NCI-H2227 (cell line): ENCODE measurements at regions not wholly inside any gene's neighbourhood (a gene's known extent, or its start where the extent isn't known, plus 50 kb on each side); places are given as distances from the start of the nearest gene placed in this dataset.
"Not testable (repeated sequence)": the region's sequence is repeated elsewhere in the genome, so short reads cannot be mapped to it uniquely, and the experiment has no call there.

Source experiments
- DNase-seq: peaks from one replicate; lab custom pipeline; 2025; ENCODE audit not compliant: unreplicated experiment; lab: John Stamatoyannopoulos, UW

GRCh38 chr12:92062539-92063493, 82.8 kb downstream of the BTG1 start:
- no peak for DNase-seq

- no peak for DNase-seq
These were observed 84.6 kb downstream of the BTG1 start for GRCh38 chr12:92061061-92061460.

- no peak for DNase-seq
These were observed 85.7 kb downstream of the BTG1 start for GRCh38 chr12:92059960-92060359.

- no peak for DNase-seq
These were observed 87.0 kb downstream of the BTG1 start for GRCh38 chr12:92058664-92059063.

- DNase-seq, result not testable (repeated sequence)
These were observed 88.9 kb downstream of the BTG1 start for GRCh38 chr12:92056756-92057155.

GRCh38 chr12:92056290-92056689, 89.4 kb downstream of the BTG1 start:
- no peak for DNase-seq

- DNase-seq, result no peak
These were observed 89.8 kb downstream of the BTG1 start for GRCh38 chr12:92055877-92056276.

GRCh38 chr12:92051441-92051840, 94.2 kb downstream of the BTG1 start:
- DNase-seq, result no peak

- DNase-seq, result no peak
These were observed 96.2 kb downstream of the BTG1 start for GRCh38 chr12:92049403-92049802.

- DNase-seq, result no peak
These were observed 98.2 kb downstream of the BTG1 start for GRCh38 chr12:92047393-92047826.

- no peak for DNase-seq
These were observed 98.9 kb downstream of the BTG1 start for GRCh38 chr12:92046557-92047392.

GRCh38 chr12:92045852-92046251, 99.8 kb downstream of the BTG1 start:
- DNase-seq, result no peak

- DNase-seq, result no peak
These were observed 101.2 kb downstream of the BTG1 start for GRCh38 chr12:92044435-92044834.

GRCh38 chr12:92042791-92043531, 102.7 kb downstream of the BTG1 start:
- DNase-seq, result no peak

GRCh38 chr12:92041742-92042141, 103.9 kb downstream of the BTG1 start:
- DNase-seq, result no peak

GRCh38 chr12:92039046-92039445, 106.6 kb downstream of the BTG1 start:
- DNase-seq, result no peak

- no peak for DNase-seq
These were observed 107.2 kb downstream of the BTG1 start for GRCh38 chr12:92038476-92038875.

- DNase-seq, result no peak
These were observed 108.7 kb downstream of the BTG1 start for GRCh38 chr12:92036771-92037453.

GRCh38 chr12:92036061-92036620, 109.5 kb downstream of the BTG1 start:
- no peak for DNase-seq

- no peak for DNase-seq
These were observed 110.2 kb downstream of the BTG1 start for GRCh38 chr12:92035477-92035876.
